K562 (cell line): ENCODE measurements at regions not wholly inside any gene's neighbourhood (a gene's known extent, or its start where the extent isn't known, plus 50 kb on each side); places are given as distances from the start of the nearest gene placed in this dataset.

Source experiments
- CTCF ChIP-seq, 3 experiments: IDR thresholded peaks in 2 of 3; conservative IDR thresholded peaks in 1 of 3; 2 replicates each; pipeline ENCODE4 v1.5.1; 2011 to 2012; ENCODE audit warnings: low read length in 3 of 3, mild to moderate bottlenecking in 3 of 3, control low read depth in 2 of 3, improper control_type of control experiment in 1 of 3, inconsistent platforms in 1 of 3, low read depth in 1 of 3, mixed read lengths in 1 of 3, moderate library complexity in 1 of 3; ENCODE audit not compliant: insufficient read depth in 2 of 3
- DLX4 ChIP-seq: fragments of 250-450 bp; sonication (Bioruptor Pico); IDR thresholded peaks from 2 replicates; pipeline ENCODE4 v1.6.1; 2021; ENCODE audit warnings: mild to moderate bottlenecking
- MYC ChIP-seq, 2 experiments: fragments of 250-450 bp in 1 of 2; sonication (Bioruptor Pico) in 1 of 2; IDR thresholded peaks; 2 replicates each; pipeline versions ENCODE4 v1.5.1 to v1.6.1; 2012 to 2021; ENCODE audit warnings: low read depth in 2 of 2, borderline replicate concordance in 1 of 2, improper control_type of control experiment in 1 of 2, low read length in 1 of 2, mild to moderate bottlenecking in 1 of 2, moderate library complexity in 1 of 2

GRCh38 chr2:76180676-76181075 is 470.0 kb upstream of the GCFC2 start:
- TF ChIP-seq CTCF (IDR thresholded peaks at IDR 0.05 in 2 of 3, conservative IDR thresholded peaks at IDR 0.05 in 1 of 3; ENCODE audit: insufficient read depth in 2 of 3, low read depth in 1 of 3, low read length in 3 of 3) (no peak), MYC (IDR thresholded peaks at IDR 0.05; ENCODE audit: low read depth, low read length) (no peak), MYC (CRISPR knock-in tag; IDR thresholded peaks at IDR 0.05; ENCODE audit: borderline replicate concordance, low read depth) (no peak), DLX4 (no peak)
